ENCODE measurements at regions not wholly inside any gene's neighbourhood (a gene's known extent, or its start where the extent isn't known, plus 50 kb on each side); places are given as distances from the start of the nearest gene placed in this dataset.
"Not testable (repeated sequence)": the region's sequence is repeated elsewhere in the genome, so short reads cannot be mapped to it uniquely, and the experiment has no call there.

DNA sequence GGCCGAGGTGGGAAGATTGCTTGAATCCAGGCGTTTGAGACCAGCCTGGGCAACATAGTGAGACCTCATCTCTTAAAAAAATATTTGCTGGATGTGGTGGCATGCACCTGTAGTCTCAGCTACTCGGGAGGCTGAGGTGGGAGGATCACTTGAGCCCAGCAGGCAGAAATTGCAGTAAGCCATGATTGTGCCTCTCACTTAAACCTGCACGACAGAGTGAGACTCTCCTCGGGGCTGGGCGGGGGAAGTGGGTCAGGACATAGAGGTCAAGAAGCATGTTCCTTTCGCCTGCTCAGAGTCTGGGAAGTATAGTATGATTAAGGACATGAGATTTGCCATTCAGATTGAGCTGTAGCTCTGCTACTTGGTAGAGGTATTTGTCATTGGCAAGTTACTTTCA is 52.3 kb downstream of the SEPTIN7 start:
- H3K18ac ChIP-seq (ENCODE audit: low read depth, low read length); dilution Hi-C loops (cut with HindIII; ENCODE audit: low sequenced_read_pairs, unreplicated experiment); H2BK15ac ChIP-seq (ENCODE audit: low read depth, low read length); POLR2A ChIA-PET (ENCODE audit: unreplicated experiment); BruUV-seq (replicated peaks); CTCF ChIA-PET; H2BK120ac ChIP-seq (ENCODE audit: low read depth, low read length); H3K14ac ChIP-seq (replicated peaks; ENCODE audit: low read depth, low read length); intact Hi-C loops (cut with micrococcal nuclease); H3K4ac ChIP-seq (ENCODE audit: low read depth, low read length); H2AFZ ChIP-seq (replicated peaks; ENCODE audit: low read length, poor library complexity); H3K27me3 ChIP-seq (ENCODE audit: control insufficient read depth, insufficient read depth, low read length); H3K4me1 ChIP-seq (ENCODE audit: control insufficient read depth, insufficient read depth, low read length); H2AK9ac ChIP-seq (replicated peaks; ENCODE audit: low read depth, low read length, poor library complexity); ATAC-seq (ENCODE audit: low read depth); H3K4me2 ChIP-seq (ENCODE audit: low read depth, low read length); H3K27ac ChIP-seq (ENCODE audit: insufficient read depth, low read length); H4K8ac ChIP-seq (ENCODE audit: low read depth in 2 of 2, low read length in 2 of 2); H3K36me3 ChIP-seq (ENCODE audit: control insufficient read depth, insufficient read depth, low read length); H2BK20ac ChIP-seq (ENCODE audit: low read depth, low read length); H4K91ac ChIP-seq (ENCODE audit: insufficient read depth, low read depth, low read length); DNase-seq; H3K9me1 ChIP-seq (ENCODE audit: insufficient read depth, low read length); H3K9me3 ChIP-seq (ENCODE audit: control insufficient read depth, insufficient read depth, low read length); H2BK5ac ChIP-seq (ENCODE audit: low read depth, low read length, poor library complexity, severe bottlenecking); H4K5ac ChIP-seq (ENCODE audit: low read depth, low read length); H3K56ac ChIP-seq (ENCODE audit: extremely low read depth, insufficient read depth, low read length); in situ Hi-C loops (cut with MboI; ENCODE audit: low sequenced_read_pairs); H3K9ac ChIP-seq (ENCODE audit: low read depth, low read length); H3K23ac ChIP-seq (ENCODE audit: low read depth, low read length); H2AK5ac ChIP-seq (ENCODE audit: low read depth, low read length); H3K4me3 ChIP-seq (ENCODE audit: insufficient read depth, low read depth, low read length): not testable (repeated sequence)
- WGBS, 2 experiments (ENCODE audit: extremely low coverage in 2 of 2, insufficient read length in 1 of 2) = 100% methylated on average over 4 of the region's 7 CpGs; no CpG with 5 or more reads in 1 of the 2 experiments
- H4K20me1 ChIP-seq (ENCODE audit: insufficient read depth, low read length) = peaks cover 33% of the 10 kb centered on the region
- peaks cover 14 to 56% of the 10 kb centered on the region in 2 experiments for H3K79me1 ChIP-seq (ENCODE audit: low read depth in 1 of 2, low read length in 2 of 2)
